ENCODE measurements at regions not wholly inside any gene's neighbourhood (a gene's known extent, or its start where the extent isn't known, plus 50 kb on each side); places are given as distances from the start of the nearest gene placed in this dataset.
"Not testable (repeated sequence)": the region's sequence is repeated elsewhere in the genome, so short reads cannot be mapped to it uniquely, and the experiment has no call there.

DNA sequence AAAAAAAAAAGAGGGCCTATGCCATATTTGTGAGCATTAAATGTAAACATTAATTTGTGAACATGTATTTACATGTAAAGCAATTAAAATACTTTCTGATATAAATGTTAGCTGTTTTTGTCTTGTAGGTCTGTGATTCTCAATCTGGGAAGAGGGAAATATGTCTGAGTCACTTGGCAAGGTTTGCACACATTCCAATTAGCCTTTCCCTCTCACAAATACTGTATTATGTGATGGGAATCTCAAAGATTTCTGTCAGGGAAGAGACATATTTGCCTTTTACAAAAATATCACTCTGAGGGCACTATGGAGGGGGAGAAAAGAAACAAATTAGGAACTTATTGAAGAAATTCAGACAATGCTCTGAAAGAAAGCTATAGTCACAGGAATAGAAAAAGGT is 483.6 kb downstream of the GBE1 start:
- no peak for DNase-seq

DNA sequence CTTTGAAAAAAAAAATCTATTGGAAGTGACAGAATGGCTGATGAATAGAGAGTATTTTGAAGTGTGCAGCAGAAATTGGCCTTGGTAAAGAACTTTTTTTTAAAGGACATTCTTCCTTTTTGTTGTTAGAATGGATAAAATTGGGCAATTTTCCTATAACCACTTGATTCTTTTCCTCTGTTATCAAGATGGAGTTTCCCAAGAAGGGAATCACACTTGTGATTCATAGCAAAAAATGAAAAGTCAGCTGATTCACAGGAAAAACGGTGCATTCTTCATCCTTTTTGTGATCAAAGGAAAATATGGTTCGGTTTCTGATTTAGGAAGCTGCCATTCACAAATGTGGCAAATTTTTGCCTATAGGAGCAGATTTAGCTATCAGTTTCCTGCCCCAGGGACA is 486.8 kb downstream of the GBE1 start:
- no peak for DNase-seq

DNA sequence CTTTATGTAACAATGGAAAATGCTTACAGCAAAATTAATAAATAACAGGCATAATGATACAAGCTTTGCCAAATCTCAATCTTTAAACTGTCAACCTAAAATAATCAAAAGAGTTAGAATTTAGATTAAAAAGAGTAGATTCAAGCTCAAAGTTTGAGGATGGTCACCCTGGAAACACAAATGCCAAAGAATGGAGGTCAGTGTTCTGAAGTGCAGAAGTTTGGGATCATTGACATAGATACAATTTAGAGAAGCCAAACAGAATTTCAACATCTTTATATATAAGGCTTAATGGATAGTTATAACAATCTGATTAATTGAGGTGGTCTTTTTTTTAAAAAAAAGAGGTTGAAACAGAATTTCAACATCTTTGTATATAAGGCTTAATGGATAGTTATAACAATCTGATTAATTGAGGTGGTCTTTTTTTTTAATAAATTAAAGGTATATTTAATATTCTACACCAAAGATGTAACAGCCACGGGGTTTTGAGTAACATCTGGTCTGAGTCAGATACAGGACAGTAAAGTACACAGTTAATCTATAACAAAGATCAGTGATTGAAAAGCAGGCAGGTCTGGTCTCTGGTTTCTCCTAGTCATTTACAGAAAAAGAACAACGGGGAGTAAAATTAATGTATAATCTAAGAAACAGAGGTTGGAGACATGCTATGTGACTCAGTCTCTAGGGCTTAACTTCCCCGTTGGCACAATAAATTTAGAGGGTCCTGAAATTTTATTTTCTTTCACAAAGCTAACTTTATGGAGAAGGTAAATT is 490.7 kb downstream of the GBE1 start:
- no peak for DNase-seq

DNA sequence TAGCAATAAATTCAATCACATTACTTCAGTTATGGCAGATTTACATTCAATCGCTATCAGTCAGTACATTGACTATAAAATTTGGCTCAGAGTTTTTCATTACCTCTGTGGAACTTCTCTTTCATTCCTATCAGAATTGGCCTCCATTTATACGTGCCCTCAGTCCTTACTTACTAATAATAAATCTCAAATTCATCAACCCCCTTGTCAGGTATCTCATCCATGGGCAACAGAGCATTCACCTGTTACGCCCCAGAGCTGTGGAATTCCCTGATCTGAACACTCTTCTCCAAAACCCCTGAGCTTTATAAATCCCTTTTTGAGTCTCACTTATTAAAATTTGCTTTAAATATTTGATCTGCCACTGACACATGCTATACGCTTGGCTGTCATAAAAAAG is 492.9 kb downstream of the GBE1 start:
- no peak for DNase-seq

DNA sequence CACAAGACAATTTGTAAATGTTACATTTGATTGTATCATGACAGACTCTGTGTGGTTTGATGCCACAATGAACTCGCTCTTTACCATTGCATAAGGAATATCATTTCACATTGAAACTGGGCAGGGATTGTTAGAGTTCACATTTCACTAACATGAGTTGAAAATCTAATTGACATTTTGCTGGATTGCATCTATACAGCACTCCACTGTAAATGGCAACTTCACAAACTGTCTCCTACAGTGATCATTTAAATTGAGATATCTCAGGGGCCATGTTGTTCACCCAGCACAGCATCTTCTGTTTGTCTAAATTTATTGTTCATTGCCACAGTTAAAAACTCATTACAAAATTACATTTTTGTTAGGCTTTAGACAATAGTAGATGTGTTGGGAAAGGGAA is 499.4 kb downstream of the GBE1 start:
- DNase-seq: no peak

DNA sequence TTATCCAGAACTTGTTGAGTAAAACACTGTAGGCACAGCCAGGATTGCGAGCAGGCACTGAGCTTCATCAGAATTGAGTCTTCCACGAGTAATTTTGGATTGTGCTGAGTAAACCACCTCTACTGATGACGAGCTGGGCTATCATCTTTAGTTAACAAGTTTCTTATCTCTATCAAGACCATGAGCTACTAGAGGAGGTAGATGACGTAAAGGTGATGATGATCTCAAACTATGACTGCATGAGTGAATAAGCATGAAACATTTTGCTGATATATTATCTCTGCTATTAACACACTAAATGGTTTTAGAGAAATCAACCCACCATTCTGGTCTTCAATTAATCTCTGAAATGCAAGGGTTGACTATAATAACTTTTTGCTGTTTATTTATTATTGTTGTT is 506.0 kb downstream of the GBE1 start:
- DNase-seq: no peak

DNA sequence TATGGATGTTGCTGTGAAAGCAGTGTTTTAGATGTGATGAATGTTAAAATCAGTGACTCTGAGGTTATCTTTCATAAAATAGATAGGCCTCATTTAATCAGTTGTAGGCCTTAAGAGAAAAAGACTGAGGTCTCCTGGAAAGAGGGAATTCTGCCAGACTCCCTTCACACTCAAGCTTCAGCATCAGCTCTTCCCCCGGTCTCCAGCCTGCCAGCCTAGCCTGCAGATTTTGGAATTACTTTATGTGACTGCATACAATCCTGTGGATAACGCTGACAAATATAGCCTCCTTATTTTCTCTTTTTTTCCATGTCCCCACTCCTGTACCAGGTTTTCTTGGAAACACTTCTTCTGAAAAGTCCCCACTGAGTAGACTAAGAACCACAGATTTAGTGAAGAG is 510.3 kb downstream of the GBE1 start:
- DNase-seq: no peak

DNA sequence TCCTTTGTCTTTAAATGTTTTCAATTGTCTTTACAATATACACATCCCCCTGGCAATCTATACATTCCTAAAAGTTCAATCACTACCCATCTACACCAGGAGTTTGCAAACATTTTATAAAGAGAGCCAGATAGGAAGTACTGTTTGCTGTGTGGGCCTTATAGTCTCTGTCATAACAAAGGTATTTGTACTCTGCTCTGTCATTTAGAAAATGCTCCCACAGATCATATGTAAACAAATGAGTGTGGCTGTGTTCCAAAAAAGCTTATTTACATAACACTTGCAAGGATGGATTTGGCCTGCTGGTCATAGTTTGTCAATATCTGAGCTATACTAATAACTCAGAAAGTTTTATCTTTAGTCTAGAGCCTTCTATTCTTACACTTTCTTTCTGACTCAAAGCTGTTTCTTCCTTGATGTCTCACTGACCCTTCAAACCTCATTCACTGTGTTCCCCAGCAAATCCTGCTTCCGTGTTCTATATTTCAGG is 511.9 kb downstream of the GBE1 start:
- no peak for DNase-seq

DNA sequence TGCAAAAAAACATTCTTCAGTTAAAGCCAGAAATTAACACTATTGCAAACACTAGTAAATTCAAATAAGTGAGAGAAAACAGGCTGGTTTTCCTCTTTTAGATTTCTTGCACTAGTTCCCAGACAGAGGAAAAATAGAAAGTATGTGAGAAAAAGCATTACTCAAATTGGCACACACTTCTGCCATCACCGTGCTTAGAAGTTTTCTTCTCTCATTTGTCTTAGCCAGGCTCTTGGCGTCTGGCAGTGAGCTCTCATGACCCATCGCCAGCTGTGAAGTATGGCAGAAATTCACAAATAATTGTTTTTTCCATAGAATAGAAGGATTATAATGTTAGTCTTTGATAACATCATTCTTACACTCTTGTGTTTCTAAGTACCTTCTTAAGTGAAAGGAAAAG is 515.9 kb downstream of the GBE1 start:
- DNase-seq: no peak

DNA sequence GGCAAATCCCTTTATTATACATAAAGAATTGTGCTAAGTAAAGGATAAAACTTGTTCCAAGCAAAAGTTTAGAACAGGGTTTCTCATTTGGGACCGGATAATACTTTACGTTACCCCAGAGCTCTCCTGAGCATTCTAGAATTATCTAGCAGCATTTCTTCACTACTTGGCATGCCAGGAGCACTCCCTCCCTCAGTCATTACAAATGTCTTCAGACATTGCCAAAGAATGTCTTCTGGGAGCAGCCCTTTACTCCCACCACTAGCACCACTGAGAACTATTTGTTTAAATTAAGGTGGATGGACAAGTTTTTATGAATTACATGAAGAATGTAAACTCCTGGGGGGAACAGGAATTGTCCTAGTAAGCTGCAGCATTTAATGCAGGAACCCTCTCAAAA is 516.4 kb downstream of the GBE1 start:
- DNase-seq: no peak

DNA sequence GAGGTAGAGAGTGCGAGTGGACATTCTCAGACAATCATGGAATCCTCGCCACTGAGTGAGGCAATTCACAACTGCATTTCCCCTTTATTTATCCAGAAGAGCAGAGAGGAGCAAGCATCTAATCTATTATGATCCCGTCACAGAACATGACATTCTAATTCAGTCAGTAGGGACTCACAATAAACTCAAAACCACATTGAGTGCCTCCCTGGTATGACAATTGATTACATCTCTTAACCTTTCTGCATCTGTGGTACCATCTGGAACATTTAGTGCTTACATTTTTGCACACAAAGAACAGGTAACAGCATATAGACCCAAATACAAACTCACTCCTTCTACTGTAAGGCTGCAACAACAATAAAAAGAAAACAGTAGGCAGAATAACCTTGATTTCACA is 517.2 kb downstream of the GBE1 start:
- DNase-seq: no peak

DNA sequence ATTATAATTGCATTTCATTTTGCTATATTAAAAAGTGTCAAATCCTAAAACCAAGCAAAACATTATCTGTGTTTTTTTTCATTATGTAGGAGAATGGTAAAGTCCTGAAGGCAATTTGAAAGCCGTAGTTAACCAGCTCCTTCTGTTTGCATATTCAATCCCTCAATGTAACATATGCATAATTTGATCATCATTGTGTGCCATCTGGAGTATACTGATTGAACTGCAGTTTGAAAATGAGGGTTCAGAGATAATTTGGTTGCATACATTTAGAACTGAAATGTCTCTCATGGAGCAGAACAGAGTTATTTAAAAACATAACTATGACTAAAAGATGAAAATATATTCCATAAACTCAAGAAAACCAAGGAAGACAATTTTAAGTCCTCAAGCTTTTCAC is 518.6 kb downstream of the GBE1 start:
- DNase-seq: peak; percentile 58 to 74

DNA sequence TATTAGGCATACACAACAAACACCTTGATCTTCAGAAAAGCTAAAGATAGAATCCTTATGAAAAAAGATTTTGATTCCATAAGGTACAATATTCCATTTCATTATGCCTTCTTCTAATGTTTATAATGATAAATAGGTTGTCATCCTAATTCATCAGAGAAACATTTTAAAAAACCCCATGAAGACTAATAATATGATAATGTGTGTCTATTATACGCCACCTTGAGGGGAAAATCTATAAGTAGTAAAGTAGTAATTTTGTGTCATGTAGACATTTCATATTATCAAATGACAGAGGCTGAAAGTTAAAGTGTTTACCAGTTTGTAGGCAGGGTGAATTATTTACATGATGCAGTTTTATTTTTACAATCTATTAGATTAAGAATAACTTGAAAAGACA is 524.3 kb downstream of the GBE1 start:
- no peak for DNase-seq

DNA sequence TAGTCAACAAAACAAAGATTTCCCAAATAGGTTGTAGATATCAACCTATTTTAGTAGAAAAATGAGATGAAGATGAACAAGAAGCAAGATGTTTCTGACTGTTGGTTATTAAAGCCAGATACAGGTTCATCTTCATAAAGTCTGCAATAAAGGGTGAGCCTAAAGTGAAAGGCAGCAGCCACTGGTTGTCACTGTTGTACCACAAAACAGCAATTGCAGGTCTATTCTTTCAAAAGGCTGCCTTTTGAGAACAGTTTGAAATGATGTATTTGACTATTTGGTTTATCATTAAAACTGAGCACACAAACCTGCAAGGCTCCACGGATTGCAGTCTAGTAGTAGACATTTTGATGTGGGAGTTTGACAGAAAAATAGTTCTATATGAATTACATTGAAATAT is 543.4 kb downstream of the GBE1 start:
- peak; percentile 4 to 7 for DNase-seq

DNA sequence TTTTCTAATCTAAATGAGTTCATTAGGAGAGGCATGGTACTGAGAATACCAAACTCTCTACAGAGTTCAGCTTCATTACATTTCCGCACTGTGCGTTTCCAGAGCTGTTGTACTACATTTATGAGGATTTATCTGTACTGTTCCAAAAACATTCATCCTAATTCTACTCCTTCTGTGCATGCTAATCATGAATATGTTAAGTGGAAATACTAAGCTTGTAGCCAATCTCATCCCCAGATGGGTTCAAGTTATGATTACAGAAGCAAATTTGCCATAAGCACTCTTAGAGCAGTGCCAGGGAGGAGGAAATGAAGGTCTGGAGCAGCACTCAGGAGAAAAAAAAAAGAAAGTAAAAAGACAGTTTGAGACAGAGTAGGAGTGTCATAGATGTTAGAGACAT is 544.3 kb downstream of the GBE1 start:
- DNase-seq: no peak

DNA sequence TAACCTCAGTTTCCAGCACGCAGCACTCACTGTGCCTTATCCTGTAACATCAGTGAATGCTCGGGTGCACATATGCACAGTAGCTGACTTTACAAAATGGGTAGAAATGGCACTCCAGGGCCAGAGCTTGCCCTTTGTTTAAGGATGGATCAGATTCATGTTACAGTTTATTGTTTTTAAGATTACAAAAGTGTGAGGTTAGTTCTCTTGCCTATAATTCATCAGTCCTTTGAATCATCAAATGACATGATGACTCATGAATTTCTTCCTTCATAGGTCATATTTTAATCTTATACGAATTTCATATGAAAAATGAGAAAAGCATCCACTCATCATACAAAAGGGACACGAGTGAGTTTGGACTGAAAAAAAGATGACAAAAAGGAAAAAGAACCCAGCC is 545.3 kb downstream of the GBE1 start:
- DNase-seq: no peak

DNA sequence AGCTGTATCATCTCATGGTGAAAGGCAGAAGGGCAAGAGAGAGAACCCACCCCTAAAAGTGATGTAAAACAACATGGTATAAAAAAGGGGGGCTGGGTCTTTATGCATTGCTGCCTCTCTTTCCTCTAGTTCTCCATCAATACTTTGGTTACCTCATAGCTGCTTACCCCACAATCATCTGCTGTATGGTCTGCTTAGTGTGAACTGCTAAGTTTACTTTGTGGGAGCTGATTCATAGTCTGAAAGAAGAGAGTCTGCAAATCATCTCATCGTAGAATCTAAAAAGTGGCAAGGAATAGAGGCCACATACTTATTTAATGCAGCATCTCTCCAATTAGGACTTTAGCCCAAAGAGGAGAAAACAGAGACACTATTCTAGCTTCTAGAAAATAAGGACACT is 546.8 kb downstream of the GBE1 start:
- no peak for DNase-seq

DNA sequence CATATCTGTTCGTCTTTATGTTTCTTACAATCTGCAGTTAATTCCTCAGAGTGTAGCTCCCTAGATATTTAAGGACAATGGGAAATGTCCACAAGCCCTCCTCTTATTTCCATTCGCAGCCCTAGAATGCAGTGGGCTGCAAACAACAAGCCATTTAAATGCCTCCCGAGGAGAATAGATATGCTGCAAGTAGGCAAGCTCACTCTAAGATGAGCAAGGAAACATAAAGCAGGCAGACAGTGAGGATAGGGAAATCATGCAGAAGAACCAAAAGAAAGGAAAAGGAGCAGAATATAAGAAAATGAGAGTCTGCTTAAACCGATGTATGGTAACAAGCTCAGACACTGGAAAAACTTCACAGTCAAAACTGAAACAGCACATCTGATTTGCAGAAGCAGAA is 561.9 kb downstream of the GBE1 start:
- DNase-seq: no peak

DNA sequence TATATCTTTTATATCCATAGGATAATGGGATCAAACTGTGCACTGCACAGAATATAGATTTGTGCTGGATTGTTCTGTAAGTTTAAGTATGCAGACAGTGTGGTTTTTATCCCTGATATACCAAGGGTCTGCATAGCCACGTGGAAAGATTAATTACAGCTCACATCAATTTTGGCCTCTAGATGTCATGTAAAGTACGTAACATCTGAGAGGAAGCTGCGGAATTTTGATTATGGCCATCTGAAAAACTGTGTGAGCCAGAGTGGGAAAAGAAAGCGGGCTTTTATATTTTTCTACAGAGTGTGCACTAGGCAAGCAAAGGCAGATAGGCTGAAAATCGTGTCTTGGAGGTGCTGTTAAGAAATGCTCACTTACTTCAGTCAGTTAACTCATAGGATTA is 562.7 kb downstream of the GBE1 start:
- no peak for DNase-seq

DNA sequence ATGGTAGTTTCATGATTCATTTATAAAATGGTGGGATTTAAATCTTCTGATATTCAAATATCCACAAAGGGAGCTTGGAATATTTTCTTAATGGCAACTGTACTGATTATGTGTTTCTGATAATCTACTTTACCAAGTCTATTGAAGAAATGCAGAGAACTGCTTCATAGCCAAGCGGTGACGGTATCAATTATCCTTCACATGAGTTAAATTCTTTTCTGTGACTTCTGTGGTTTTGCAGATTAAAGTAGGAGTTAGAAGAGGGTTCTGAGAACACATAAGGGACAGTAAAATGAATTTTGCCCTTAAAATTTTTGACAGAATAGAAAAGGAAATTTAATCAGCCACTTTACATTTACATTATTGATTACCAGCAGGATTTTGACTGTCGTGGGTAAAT is 563.2 kb downstream of the GBE1 start:
- DNase-seq: no peak

DNA sequence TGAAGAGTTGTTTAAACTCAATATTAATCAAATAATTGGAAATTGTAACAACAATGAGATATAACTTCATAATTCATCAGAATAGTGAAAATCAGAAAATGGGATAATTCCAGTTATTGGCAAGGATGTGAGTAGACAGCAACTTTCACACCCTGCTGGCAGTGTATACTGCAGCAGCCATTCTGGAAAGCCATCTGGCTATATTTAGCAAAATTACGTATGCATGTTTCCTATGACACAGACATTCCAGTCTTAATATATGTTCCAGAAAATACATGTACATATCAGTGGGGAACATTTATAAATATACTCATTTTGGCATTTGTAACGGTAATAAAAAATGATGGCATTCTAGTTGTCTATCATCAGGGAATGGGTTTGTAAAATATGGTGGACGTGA is 564.1 kb downstream of the GBE1 start:
- DNase-seq: no peak

DNA sequence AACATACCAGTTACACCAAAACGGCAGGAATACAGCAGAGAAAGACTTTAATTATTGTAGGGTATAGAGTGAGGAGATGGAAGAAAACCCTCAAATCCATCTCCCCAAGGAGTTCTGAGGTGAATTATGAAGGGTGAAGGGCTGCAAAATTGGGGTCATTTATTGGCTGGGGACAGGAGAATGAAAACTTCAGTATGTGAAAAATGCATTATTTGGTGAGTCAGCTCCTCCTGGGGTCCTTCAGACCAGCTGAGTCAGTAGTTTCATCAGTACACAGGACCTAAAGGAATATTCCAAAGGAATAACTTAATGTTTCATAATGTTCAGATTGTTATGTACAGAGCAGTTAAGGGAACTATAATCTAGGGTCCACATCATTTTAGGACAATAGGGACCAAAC is 566.0 kb downstream of the GBE1 start:
- no peak for DNase-seq

DNA sequence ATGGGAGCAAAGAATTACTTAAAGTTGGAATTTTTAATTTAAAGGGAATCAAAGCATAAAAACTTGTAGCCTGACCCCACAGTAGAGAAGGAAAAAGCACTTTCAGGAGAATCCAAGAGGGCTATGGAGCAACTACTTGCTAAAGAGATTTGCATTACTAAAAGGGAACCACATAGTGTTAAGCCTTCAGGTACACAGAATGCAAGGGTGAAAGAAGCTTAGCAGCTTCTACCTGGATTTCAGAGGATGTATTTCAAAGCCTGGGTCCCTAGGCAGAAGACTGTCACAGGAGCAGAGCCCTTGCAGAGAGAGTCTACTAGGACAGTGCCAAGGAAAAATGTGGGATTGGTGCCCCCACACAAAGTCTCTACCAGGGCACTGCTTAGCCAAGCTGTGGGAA is 575.0 kb downstream of the GBE1 start:
- no peak for DNase-seq

DNA sequence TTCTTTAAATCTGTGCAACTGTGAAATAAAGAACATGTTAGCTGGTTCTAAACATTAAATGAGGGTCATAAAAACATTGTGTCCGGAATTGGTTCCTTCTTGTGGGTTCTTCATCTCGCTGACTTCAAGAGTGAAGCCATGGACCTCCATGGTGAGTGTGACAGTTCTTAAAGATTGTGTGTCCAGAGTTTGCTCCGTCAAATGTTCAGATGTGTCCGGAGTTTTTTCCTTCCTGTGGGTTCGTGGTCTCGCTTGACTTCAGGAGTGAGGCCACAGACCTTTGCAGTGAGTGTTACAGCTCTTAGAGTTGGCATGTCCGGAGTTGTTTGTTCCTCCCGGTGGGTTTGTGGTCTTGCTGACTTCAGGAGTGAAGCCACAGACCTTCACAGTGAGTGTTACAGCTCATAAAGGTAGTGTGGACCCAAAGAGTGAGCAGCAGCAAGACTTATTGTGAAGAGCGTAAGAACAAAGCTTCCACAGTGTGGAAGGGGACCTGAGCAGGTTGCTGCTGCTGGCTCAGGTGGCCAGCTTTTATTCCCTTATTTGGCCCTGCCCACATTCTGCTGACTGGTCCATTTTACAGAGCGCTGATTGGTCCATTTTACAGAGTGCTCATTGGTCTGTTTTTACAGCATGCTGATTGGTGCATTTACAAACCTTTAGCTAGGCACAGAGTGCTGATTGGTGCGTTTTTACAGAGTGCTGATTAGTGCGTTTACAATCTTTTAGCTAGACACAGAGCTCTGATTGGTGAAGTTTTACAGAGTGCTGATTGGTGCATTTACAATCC is 579.2 kb downstream of the GBE1 start:
- DNase-seq: not testable (repeated sequence)

DNA sequence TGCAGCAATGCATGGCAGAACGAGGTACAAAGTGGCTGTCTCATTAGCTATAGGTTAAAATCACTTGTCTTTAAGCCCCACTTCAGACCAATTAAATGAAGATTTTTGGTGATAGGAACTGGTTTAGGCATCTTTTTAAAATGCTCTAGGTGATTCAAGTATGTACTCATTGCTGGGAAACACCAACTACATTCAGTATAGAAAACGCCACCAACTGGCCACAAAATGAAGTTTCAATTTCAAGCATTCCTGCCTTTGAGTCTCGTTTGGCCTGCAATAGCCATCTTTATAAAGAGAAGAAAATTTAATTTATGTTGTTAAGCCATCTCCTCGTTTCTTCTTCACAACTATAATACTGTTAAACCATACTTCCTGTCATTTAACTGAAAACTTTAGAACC is 587.9 kb downstream of the GBE1 start:
- DNase-seq: peak in 1 of 2 experiments; percentile 29

All from Kasumi-1 (cell line).